BLaER1 treated with 17β-estradiol and CSF1 and Interleukin-3, amounts not matched to agents 10 nM and 100 nM (cell line): ENCODE measurements at regions not wholly inside any gene's neighbourhood (a gene's known extent, or its start where the extent isn't known, plus 50 kb on each side); places are given as distances from the start of the nearest gene placed in this dataset.
"Not testable (repeated sequence)": the region's sequence is repeated elsewhere in the genome, so short reads cannot be mapped to it uniquely, and the experiment has no call there.

Experiments
- H3K27ac ChIP-seq, 11 experiments: shearing (Covaris generic); formaldehyde crosslinking; 2 replicates each; pipeline ENCODE4 v1.8.1; 2022
- H3K27me3 ChIP-seq, 11 experiments: shearing (Covaris generic); formaldehyde crosslinking; 2 replicates each; pipeline ENCODE4 v1.8.1; 2022
- H3K36me3 ChIP-seq, 11 experiments: shearing (Covaris generic); formaldehyde crosslinking; 2 replicates each; pipeline ENCODE4 v1.8.1; 2022
- H3K4me1 ChIP-seq, 10 experiments: shearing (Covaris generic); formaldehyde crosslinking; 2 replicates each; pipeline ENCODE4 v1.8.1; 2022
- H3K4me2 ChIP-seq, 11 experiments: shearing (Covaris generic); formaldehyde crosslinking; 2 replicates each; pipeline ENCODE4 v1.8.1; 2022
- H3K4me3 ChIP-seq, 10 experiments: shearing (Covaris generic); formaldehyde crosslinking; 2 replicates each; pipeline ENCODE4 v1.8.1; 2022
- H3K9ac ChIP-seq, 11 experiments: shearing (Covaris generic); formaldehyde crosslinking; 2 replicates each; pipeline ENCODE4 v1.8.1; 2022
- H3K9me3 ChIP-seq, 11 experiments: shearing (Covaris generic); formaldehyde crosslinking; replicated peaks in 1 of 11; 2 replicates each; pipeline ENCODE4 v1.8.1; 2022
- H4K20me1 ChIP-seq, 11 experiments: shearing (Covaris generic); formaldehyde crosslinking; 2 replicates each; pipeline ENCODE4 v1.8.1; 2022
- Cebpa-rat ChIP-seq, 11 experiments: shearing (Covaris generic); IDR thresholded peaks; 2 replicates each; pipeline ENCODE4 v1.8.1; 2022

GRCh38 chr1:147391114-147391513 is 148.6 kb downstream of the CHD1L start:
- no peak for TF ChIP-seq Cebpa-rat (IDR thresholded peaks at IDR 0.05)
- no peak overlapping the region for H3K9ac ChIP-seq
- H3K36me3 ChIP-seq: no peaks in the 10 kb centered on the region
- H3K4me1 ChIP-seq: no peaks in the 10 kb centered on the region
- H3K9me3 ChIP-seq: peaks cover 19 to 35% (median 29%) of the 10 kb centered on the region in 11 experiments
- no peak overlapping the region for H3K4me3 ChIP-seq
- no peaks in the 10 kb centered on the region for H4K20me1 ChIP-seq
- no peak overlapping the region for H3K4me2 ChIP-seq
- no peaks in the 10 kb centered on the region for H3K27me3 ChIP-seq
- no peak overlapping the region for H3K27ac ChIP-seq

DNA sequence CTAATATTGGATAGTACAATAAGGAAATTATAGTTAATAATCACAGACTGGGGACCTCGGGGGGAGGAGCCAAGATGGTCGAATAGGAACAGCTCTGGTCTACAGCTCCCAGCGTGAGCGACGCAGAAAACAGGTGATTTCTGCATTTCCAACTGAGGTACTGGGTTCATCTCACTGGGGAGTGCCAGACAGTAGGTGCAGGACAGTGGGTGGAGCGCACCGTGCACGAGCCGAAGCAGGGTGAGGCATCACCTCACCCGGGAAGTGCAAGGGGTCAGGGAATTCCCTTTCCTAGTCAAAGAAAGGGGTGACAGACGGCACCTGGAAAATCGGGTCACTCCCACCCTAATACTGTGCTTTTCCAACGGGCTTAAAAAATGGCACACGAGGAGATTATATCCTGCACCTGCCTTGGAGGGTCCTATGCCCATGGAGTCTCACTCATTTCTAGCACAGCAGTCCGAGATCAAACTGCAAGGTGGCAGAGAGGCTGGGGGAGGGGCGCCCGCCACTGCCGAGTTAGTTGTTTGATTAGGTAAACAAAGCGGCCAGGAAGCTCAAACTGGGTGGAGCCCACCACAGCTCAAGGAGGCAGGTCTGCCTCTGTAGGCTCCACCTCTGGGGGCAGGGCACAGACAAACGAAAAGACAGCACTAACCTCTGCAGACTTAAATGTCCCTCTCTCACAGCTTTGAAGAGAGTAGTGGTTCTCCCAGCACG is 138.8 kb upstream of the BCL9 start:
- peaks cover 0 to 42% (median 22%) of the 10 kb centered on the region in 11 experiments; a peak in 18 of 22 replicates for H3K9me3 ChIP-seq

DNA sequence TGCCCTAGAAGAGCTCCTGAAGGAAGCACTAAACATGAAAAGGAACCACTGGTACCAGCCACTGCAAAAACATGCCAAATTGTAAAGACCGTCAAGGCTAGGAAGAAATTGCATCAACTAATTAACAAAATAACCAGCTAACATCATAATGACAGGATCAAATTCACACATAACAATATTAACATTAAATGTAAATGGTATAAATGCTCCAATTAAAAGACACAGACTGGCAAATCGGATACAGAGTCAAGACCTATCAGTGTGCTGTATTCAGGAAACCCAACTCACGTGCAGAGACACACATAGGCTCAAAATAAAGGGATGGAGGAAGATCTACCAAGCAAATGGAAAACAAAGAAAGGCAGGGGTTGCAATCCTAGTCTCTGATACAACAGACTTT is 137.0 kb upstream of the BCL9 start:
- not testable (repeated sequence) for H3K4me2 ChIP-seq

More for the DNA sequence above, 138.8 kb upstream of the BCL9 start:
- H3K27ac ChIP-seq, H3K4me1 ChIP-seq, H3K4me3 ChIP-seq, H3K4me2 ChIP-seq, H3K36me3 ChIP-seq, H4K20me1 ChIP-seq, H3K27me3 ChIP-seq, H3K9ac ChIP-seq: not testable (repeated sequence)

DNA sequence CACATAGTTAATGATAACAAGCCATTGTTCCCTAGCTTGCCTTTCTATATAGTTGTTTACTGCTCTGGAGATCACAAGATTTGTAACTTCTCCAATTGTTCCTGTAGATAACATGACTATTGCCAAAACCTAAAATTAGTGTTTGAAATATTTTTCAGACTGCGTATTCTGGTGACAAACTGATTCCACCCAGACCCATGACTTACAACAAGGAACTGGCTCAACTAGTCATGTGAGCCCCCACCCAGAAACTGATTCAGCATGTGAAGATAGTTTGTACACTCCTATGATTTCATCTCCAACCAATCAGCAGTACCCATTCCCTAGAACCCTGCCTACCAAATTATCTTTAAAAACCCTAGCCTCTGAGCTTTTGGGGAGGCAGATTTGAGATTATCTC is 131.4 kb upstream of the BCL9 start:
- H3K4me3 ChIP-seq: no peak overlapping the region
- H3K9ac ChIP-seq: no peak overlapping the region
- H3K27ac ChIP-seq: peak overlapping the region in 2 of 11 experiments; percentile 12 to 52; a peak in 2 of 22 replicates
- no peak overlapping the region for H3K4me2 ChIP-seq
- H3K27me3 ChIP-seq: no peaks in the 10 kb centered on the region
- H3K9me3 ChIP-seq: peaks cover 17 to 35% (median 30%) of the 10 kb centered on the region in 11 experiments
- no peaks in the 10 kb centered on the region for H4K20me1 ChIP-seq
- TF ChIP-seq Cebpa-rat (IDR thresholded peaks at IDR 0.05): no peak
- no peaks in the 10 kb centered on the region for H3K4me1 ChIP-seq
- H3K36me3 ChIP-seq: no peaks in the 10 kb centered on the region

More for the DNA sequence above, 137.0 kb upstream of the BCL9 start:
- not testable (repeated sequence) for H3K9ac ChIP-seq, H3K27ac ChIP-seq, H3K36me3 ChIP-seq, H3K4me1 ChIP-seq, H3K4me3 ChIP-seq, H4K20me1 ChIP-seq, H3K27me3 ChIP-seq
- H3K9me3 ChIP-seq: peaks cover under 1 to 41% (median 21%) of the 10 kb centered on the region in 11 experiments; a peak in 21 of 22 replicates

- Histone ChIP-seq H3K9ac (no peak overlapping the region), H3K4me1 (no peaks in the 10 kb centered on the region), H3K27me3 (no peaks in the 10 kb centered on the region), H3K4me2 (no peak overlapping the region), H3K4me3 (no peak overlapping the region), H3K36me3 (no peaks in the 10 kb centered on the region), H3K9me3 (peaks cover 17 to 35% (median 30%) of the 10 kb centered on the region in 11 experiments), H4K20me1 (no peaks in the 10 kb centered on the region), H3K27ac (no peak overlapping the region)
- TF ChIP-seq Cebpa-rat (IDR thresholded peaks at IDR 0.05): no peak
Measured at GRCh38 chr1:147413110-147413605, 128.1 kb upstream of the BCL9 start.

DNA sequence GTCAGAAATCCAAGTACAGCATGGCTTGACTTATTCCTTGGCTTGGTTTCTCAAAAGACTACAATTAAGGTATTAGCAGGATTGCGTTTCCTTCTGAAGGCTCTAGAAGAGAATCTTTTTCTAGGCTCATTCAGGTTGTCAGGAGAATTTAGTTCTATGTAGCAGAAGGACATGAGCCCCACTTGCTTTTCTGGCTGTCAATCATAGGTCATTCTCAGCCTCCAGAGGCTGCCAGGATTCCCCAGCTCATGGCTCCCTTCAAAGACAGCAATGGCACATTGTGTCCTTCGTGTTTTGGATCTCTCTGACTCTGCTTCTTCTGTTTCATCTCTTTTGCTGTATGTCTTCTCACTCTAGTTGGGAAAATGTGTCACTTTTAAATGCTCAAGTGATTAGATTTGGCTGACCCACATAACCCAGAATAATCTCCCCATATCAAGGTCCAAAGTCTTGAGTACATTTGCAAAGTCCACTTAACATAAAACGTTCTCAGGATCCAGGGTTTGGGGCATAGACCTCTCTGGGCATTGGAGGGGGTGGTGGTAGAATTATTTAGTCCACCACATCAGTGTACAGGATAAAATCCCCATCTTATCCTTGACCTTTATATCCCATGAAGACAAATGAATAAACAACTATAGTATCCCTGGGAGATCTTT is 126.7 kb upstream of the BCL9 start:
- Histone ChIP-seq H3K27me3 (no peaks in the 10 kb centered on the region), H3K36me3 (no peaks in the 10 kb centered on the region), H3K9ac (no peak overlapping the region), H3K4me2 (no peak overlapping the region), H3K9me3 (peaks cover 14 to 30% (median 27%) of the 10 kb centered on the region in 11 experiments), H3K27ac (no peak overlapping the region), H4K20me1 (no peaks in the 10 kb centered on the region), H3K4me3 (no peak overlapping the region), H3K4me1 (no peaks in the 10 kb centered on the region)
- TF ChIP-seq Cebpa-rat (IDR thresholded peaks at IDR 0.05): no peak

GRCh38 chr1:147417024-147417423 is 124.3 kb upstream of the BCL9 start:
- Histone ChIP-seq H3K4me3 (no peak overlapping the region), H3K27ac (no peak overlapping the region), H3K36me3 (no peaks in the 10 kb centered on the region), H3K4me1 (no peaks in the 10 kb centered on the region), H3K27me3 (no peaks in the 10 kb centered on the region), H3K4me2 (no peak overlapping the region), H3K9ac (no peak overlapping the region), H3K9me3 (peaks cover 0 to 8% (median 6%) of the 10 kb centered on the region in 11 experiments; a peak in 13 of 22 replicates), H4K20me1 (no peaks in the 10 kb centered on the region)
- no peak for TF ChIP-seq Cebpa-rat (IDR thresholded peaks at IDR 0.05)

- not testable (repeated sequence) for H3K36me3 ChIP-seq, H4K20me1 ChIP-seq, H3K9me3 ChIP-seq, H3K4me2 ChIP-seq, H3K27ac ChIP-seq, H3K4me3 ChIP-seq, H3K9ac ChIP-seq, H3K4me1 ChIP-seq, H3K27me3 ChIP-seq
Measured at GRCh38 chr1:147423100-147423827, 118.0 kb upstream of the BCL9 start.

GRCh38 chr1:147434921-147435320 is 106.4 kb upstream of the BCL9 start:
- TF ChIP-seq Cebpa-rat (IDR thresholded peaks at IDR 0.05): no peak
- H3K4me1 ChIP-seq: peaks cover 10 to 11% (median 11%) of the 10 kb centered on the region in 10 experiments; a peak in 17 of 20 replicates
- no peak overlapping the region for H3K4me3 ChIP-seq
- no peak overlapping the region for H3K27ac ChIP-seq
- H3K9ac ChIP-seq: no peak overlapping the region; a peak in 1 of 22 replicates
- peaks cover 0 to 1% (median 0%) of the 10 kb centered on the region in 11 experiments; a peak in 1 of 22 replicates for H3K9me3 ChIP-seq
- H3K36me3 ChIP-seq: no peaks in the 10 kb centered on the region
- H4K20me1 ChIP-seq: no peaks in the 10 kb centered on the region
- no peaks in the 10 kb centered on the region for H3K27me3 ChIP-seq
- H3K4me2 ChIP-seq: peak overlapping the region; percentile 14 to 48 (median 30); a peak in 19 of 22 replicates
